Cardiac fibroblast (primary cell): ENCODE measurements at regions not wholly inside any gene's neighbourhood (a gene's known extent, or its start where the extent isn't known, plus 50 kb on each side); places are given as distances from the start of the nearest gene placed in this dataset.

Experiments used
- DNase-seq, 2 donors: peaks; one replicate each; pipeline versions ENCODE4 v3.0.0 to v3.0.0-alpha.2; 2010; ENCODE audit warnings: low read depth in 2 of 2
- H3K4me3 ChIP-seq, 2 donors: replicated peaks in 1 of 2; 1 replicate in 1 of 2; 2 replicates in 1 of 2; pipeline ENCODE4 v1.5.1; 2011; ENCODE audit warnings: low read depth in 2 of 2, low read length in 2 of 2, mild to moderate bottlenecking in 2 of 2, moderate library complexity in 1 of 2
- CTCF ChIP-seq: IDR thresholded peaks from one replicate; pipeline ENCODE4 v1.5.1; 2011; ENCODE audit warnings: low read depth, mild to moderate bottlenecking, low read length, inconsistent platforms

DNA sequence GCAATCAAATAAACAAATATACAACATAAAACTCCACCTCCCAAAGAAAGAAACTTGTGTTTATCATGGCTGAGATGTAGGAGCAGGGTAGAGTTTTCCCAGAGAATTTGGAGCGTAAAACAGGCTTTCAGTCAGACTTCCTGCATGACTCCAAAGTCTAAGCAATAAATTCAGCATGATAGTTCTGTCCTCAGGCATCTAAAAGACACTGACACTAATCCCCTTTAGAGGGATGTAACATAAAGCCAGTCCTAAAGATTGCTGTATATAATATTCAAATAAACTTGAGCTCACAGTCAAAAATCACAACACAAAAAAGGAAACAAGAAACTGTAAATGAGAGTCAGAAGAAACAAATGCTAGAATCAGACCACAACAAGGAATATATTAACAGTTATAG, 234.4 kb downstream of the CENPW start:
- no peak overlapping the region for H3K4me3 ChIP-seq
- no peak for TF ChIP-seq CTCF
- no peak for DNase-seq

- no peak for TF ChIP-seq CTCF
- DNase-seq: no peak
- no peak overlapping the region for H3K4me3 ChIP-seq
Measured at GRCh38 chr6:126581316-126581715, 241.4 kb downstream of the CENPW start.

DNA sequence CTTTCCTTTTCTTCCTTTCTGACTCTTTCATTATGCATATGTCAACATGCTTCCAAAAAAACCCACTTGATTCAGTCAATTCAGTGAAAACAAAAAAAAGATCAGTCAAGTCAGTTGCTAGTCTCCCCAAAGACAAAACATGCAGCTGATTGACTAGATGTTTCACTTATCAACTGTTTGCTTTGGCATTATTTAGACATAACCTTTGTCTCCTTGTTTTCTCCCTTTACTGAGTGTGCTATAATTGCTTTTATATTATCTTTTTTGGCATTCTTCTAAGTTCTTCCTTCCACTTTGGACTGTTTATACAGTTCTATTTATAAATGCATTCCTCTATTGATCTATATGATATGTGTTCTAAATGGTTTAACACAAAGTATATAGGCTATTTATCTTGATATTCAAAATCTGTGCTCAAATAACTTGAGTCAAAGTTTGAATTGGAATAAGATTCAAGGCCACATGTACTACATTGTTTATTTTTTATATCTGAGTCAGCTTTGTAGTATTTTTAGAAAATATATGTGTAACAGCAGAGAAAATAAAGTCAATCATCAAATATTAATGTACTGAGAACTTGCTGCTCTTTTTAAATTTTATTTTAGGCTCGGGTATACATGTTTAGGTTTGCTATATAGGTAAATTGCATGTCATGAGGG, 260.5 kb downstream of the CENPW start:
- no peak overlapping the region for H3K4me3 ChIP-seq
- DNase-seq: no peak
- no peak for TF ChIP-seq CTCF

- TF ChIP-seq CTCF: no peak
- DNase-seq: no peak
Measured at GRCh38 chr6:126603410-126603809, 263.5 kb downstream of the CENPW start.

DNA sequence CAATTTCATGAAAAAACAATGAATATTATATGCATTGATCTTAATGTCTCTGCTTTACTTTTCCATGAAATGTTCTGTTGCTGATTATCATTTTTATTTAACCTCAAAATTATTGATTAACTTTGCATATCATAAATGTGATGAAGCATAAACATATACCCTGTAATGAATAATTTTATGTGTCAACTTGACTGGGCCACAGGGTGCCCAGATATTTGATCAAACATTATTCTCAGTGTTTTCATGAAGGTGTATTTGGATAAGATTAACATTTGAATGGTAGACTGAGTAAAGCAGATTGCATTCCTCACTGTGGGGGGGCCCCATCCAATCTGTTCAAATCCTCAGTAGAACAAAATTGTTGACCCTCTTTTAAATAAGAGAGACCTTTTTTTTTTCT, 265.2 kb downstream of the CENPW start:
- DNase-seq: no peak
- TF ChIP-seq CTCF: no peak
- no peak overlapping the region for H3K4me3 ChIP-seq

More at GRCh38 chr6:126603410-126603809, 263.5 kb downstream of the CENPW start:
- H3K4me3 ChIP-seq: no peak overlapping the region

GRCh38 chr6:126607289-126607688, 267.4 kb downstream of the CENPW start:
- H3K4me3 ChIP-seq: no peak overlapping the region
- TF ChIP-seq CTCF: no peak
- DNase-seq: no peak

GRCh38 chr6:126608681-126609080, 268.8 kb downstream of the CENPW start:
- no peak for TF ChIP-seq CTCF

More at GRCh38 chr6:126608681-126609080, 268.8 kb downstream of the CENPW start:
- no peak for DNase-seq
- no peak overlapping the region for H3K4me3 ChIP-seq
